ENCODE measurements at regions not wholly inside any gene's neighbourhood (a gene's known extent, or its start where the extent isn't known, plus 50 kb on each side); places are given as distances from the start of the nearest gene placed in this dataset.

- H3K4me1 ChIP-seq (replicated peaks; ENCODE audit: insufficient read depth) = no peaks in the 10 kb centered on the region
- H3K4me2 ChIP-seq = no peak overlapping the region
- H3K4me3 ChIP-seq = no peak overlapping the region
- H4K20me1 ChIP-seq (ENCODE audit: insufficient read depth) = no peaks in the 10 kb centered on the region
- H3F3A ChIP-seq (ENCODE audit: insufficient read depth, low read depth) = no peaks in the 10 kb centered on the region
- no peak overlapping the region for H3K27ac ChIP-seq
- BruUV-seq (replicated peaks) = no TSS peak
- no peaks in the 10 kb centered on the region for H3K36me3 ChIP-seq (ENCODE audit: low read depth)
- H2AFZ ChIP-seq = no peak overlapping the region
- no peak for TF ChIP-seq EZH2 (IDR thresholded peaks at IDR 0.05; ENCODE audit: low read depth)
- no peak for TF ChIP-seq CTCF (conservative IDR thresholded peaks at IDR 0.05)
- H3K27me3 ChIP-seq (ENCODE audit: insufficient read depth, low read depth) = no peaks in the 10 kb centered on the region
- no peak for DNase-seq
- CTCF ChIA-PET = no interaction called here
- POLR2A ChIA-PET (ENCODE audit: unreplicated experiment) = no interaction called here
- H3K9me3 ChIP-seq (ENCODE audit: insufficient read depth, low read depth) = no peaks in the 10 kb centered on the region
- intact Hi-C loops (cut with micrococcal nuclease; ENCODE audit: unreplicated experiment) = no loop called here
- no peaks in the 10 kb centered on the region for H3K9me2 ChIP-seq (ENCODE audit: insufficient read depth)
- H3K79me2 ChIP-seq (ENCODE audit: low read depth) = no peaks in the 10 kb centered on the region
These were observed 241.6 kb downstream of the PAPSS1 start for GRCh38 chr4:107478327-107478980.

- Histone ChIP-seq H3K9me3 (ENCODE audit: insufficient read depth, low read depth) (no peaks in the 10 kb centered on the region), H3K4me2 (no peak overlapping the region), H3K36me3 (ENCODE audit: low read depth) (no peaks in the 10 kb centered on the region), H3F3A (ENCODE audit: insufficient read depth, low read depth) (no peaks in the 10 kb centered on the region), H4K20me1 (ENCODE audit: insufficient read depth) (no peaks in the 10 kb centered on the region), H3K79me2 (ENCODE audit: low read depth) (no peaks in the 10 kb centered on the region), H3K4me3 (no peak overlapping the region), H3K27me3 (ENCODE audit: insufficient read depth, low read depth) (no peaks in the 10 kb centered on the region), H3K9me2 (ENCODE audit: insufficient read depth) (no peaks in the 10 kb centered on the region), H3K4me1 (replicated peaks; ENCODE audit: insufficient read depth) (no peaks in the 10 kb centered on the region), H2AFZ (no peak overlapping the region), H3K27ac (no peak overlapping the region)
- DNase-seq = no peak
- intact Hi-C loops (cut with micrococcal nuclease; ENCODE audit: unreplicated experiment) = no loop called here
- TF ChIP-seq EZH2 (IDR thresholded peaks at IDR 0.05; ENCODE audit: low read depth) (no peak), CTCF (conservative IDR thresholded peaks at IDR 0.05) (no peak)
- ChIA-PET POLR2A (ENCODE audit: unreplicated experiment) (no interaction called here), CTCF (no interaction called here)
- BruUV-seq (replicated peaks) = no TSS peak
These were observed 246.9 kb downstream of the PAPSS1 start for GRCh38 chr4:107473126-107473525.

- BruUV-seq (replicated peaks) = no TSS peak
- H3K4me1 ChIP-seq (replicated peaks; ENCODE audit: insufficient read depth) = no peaks in the 10 kb centered on the region
- no peak overlapping the region for H3K27ac ChIP-seq
- no peaks in the 10 kb centered on the region for H3K27me3 ChIP-seq (ENCODE audit: insufficient read depth, low read depth)
- no peaks in the 10 kb centered on the region for H3F3A ChIP-seq (ENCODE audit: insufficient read depth, low read depth)
- no peak overlapping the region for H3K4me2 ChIP-seq
- no peaks in the 10 kb centered on the region for H3K9me2 ChIP-seq (ENCODE audit: insufficient read depth)
- CTCF ChIA-PET = no interaction called here
- H3K4me3 ChIP-seq = no peak overlapping the region
- DNase-seq = no peak
- H3K36me3 ChIP-seq (ENCODE audit: low read depth) = no peaks in the 10 kb centered on the region
- no peaks in the 10 kb centered on the region for H3K9me3 ChIP-seq (ENCODE audit: insufficient read depth, low read depth)
- POLR2A ChIA-PET (ENCODE audit: unreplicated experiment) = no interaction called here
- no peak for TF ChIP-seq EZH2 (IDR thresholded peaks at IDR 0.05; ENCODE audit: low read depth)
- no peak for TF ChIP-seq CTCF (conservative IDR thresholded peaks at IDR 0.05)
- H4K20me1 ChIP-seq (ENCODE audit: insufficient read depth) = no peaks in the 10 kb centered on the region
- no peaks in the 10 kb centered on the region for H3K79me2 ChIP-seq (ENCODE audit: low read depth)
- H2AFZ ChIP-seq = no peak overlapping the region
- intact Hi-C loops (cut with micrococcal nuclease; ENCODE audit: unreplicated experiment) = no loop called here
These were observed 247.6 kb downstream of the PAPSS1 start for GRCh38 chr4:107472265-107472948.
